GM21526 (cell line): ENCODE measurements at regions not wholly inside any gene's neighbourhood (a gene's known extent, or its start where the extent isn't known, plus 50 kb on each side); places are given as distances from the start of the nearest gene placed in this dataset.

ENCODE experiments used
- ATAC-seq: cut with Tn5 transposase; IDR thresholded peaks from one replicate; pipeline ENCODE4 v1.9.1; 2021; ENCODE audit warnings: moderate library complexity; ENCODE audit not compliant: unreplicated experiment, low FRiP score

DNA sequence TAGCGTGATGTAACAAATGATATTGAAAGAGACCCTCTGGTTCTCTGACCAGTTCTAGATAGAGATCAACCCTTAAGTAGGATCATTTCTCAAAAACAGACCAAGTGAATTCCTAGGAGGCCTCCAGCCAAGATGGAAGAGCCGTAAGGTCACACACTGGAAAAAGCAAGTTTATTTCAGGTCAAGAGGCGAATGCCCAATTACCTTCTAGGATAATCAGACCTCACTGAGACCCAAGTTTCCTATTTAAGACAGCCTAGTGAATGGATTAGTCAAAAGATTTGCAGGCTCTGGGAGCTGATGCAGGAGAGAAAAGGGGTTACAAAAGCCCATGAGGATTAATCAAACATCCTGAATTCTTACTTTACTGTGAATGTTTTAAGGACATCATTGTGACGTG, 486.1 kb upstream of the NRP1 start:
- no peak for ATAC-seq

- no peak for ATAC-seq
Observed at GRCh38 chr10:33819206-33819605, 484.7 kb upstream of the NRP1 start.

DNA sequence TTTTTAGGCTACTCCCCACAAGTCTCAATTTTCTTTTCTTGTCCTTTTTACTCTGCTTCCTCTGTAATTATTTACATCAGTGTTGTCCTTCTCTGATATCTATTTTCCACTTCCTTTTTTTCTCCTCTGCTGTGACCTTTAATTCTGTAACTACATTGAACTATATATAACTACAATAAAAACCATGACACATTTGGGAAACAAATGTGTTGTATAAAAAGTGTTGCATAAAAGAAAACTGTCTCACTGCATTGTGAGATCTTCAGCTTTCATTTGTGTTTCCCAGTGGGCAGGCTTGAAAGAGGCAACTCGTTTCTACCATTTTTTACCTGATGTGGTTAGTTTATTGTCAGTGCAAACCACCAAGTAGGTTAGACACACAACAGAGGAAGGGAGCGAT, 483.9 kb upstream of the NRP1 start:
- no peak for ATAC-seq

DNA sequence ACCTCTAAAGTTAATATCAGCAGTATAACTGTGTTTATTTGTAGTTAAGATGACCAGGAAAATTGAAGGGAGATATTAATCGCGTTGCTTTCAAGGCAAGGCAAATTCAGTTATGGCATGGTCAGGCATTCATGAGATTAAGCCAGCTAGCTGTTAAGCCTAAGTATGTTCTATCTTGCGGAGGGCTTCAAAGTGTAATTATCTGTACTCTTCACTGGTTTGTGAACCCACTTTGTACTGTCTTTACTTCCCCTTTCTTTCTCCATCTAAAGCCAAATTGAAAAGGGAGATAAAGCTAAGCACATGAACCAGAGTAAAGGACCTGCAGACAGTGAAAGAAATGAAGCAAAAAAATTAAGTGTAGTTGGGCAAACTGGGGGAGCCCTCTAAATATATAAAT, 483.1 kb upstream of the NRP1 start:
- no peak for ATAC-seq

DNA sequence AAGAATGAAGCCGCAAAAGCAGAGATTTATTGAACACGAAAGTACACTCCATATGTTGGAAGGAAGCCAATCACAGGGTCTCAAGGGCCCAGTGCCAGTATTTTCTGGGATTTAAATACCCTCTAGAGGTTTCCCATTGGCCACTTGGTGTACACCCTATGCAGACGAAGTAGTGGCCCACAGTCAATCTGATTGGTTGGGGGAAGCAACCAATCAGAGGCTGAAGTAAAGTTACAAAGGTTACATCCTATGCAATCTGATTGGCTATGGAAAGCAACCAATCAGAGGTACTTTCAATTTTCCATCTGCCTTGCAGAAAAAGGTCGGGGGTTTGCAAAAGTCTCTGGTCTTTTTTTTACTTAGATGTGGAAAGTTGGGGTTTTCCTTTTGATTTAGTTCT, 481.3 kb upstream of the NRP1 start:
- no peak for ATAC-seq

- ATAC-seq, result no peak
Observed at GRCh38 chr10:33813871-33814270, 479.4 kb upstream of the NRP1 start.

DNA sequence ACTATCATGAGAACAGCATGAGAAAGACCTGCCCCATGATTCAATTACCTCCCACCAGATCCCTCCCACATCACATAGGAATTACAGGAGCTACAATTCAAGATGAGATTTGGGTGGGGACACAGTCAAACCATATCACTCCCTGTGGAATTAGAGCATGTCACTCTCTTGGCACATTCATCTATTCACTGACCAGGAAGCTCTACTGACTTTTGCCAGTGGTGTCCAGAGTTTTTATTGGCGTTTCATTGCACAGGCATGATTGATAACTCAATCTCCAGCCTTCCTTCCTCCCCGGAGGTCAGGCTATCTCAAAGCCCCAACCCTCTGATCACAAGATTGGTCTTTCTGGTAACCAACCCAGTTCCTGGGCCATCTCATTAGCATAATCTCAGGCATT, 478.9 kb upstream of the NRP1 start:
- ATAC-seq, result no peak

- no peak for ATAC-seq
Observed at GRCh38 chr10:33812586-33812985, 478.1 kb upstream of the NRP1 start.

- no peak for ATAC-seq
Observed at GRCh38 chr10:33810986-33811385, 476.5 kb upstream of the NRP1 start.

DNA sequence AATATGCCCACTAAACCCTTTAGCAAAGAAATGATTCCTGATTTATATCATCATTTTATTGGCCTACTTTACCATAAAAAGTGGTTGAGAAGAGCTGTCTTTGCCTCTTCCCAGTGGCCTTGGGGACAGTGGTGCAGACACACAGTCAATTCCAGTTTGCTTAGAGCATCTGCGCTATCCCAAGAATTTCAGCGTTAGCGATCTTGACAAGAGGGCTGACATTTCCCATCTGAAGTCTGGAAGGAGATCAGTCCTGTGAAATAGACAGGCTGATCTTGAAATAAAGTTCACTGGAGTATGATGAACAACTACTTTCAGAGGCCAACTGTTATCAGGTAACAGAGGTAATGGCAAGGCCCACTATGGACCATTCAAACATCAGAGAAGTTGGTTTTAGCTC, 475.3 kb upstream of the NRP1 start:
- ATAC-seq, result no peak

DNA sequence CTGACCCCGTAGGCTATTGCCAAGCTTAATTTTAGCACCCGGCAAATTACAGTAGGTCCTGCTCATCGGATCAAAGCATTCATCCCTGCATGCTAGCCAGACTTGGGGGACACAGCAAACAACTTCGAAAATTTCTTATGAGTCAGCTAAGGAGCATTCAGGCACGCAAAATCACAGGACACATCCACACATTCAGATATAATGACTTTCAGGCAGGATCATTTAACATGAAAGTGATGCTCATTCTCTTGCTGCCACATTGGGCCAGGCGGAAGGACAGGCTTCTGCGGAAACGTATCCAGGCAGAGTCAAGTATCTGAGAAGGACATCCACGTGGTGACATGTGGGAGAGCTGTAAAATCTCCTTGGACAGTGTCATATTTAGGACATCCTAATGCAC, 474.0 kb upstream of the NRP1 start:
- no peak for ATAC-seq

DNA sequence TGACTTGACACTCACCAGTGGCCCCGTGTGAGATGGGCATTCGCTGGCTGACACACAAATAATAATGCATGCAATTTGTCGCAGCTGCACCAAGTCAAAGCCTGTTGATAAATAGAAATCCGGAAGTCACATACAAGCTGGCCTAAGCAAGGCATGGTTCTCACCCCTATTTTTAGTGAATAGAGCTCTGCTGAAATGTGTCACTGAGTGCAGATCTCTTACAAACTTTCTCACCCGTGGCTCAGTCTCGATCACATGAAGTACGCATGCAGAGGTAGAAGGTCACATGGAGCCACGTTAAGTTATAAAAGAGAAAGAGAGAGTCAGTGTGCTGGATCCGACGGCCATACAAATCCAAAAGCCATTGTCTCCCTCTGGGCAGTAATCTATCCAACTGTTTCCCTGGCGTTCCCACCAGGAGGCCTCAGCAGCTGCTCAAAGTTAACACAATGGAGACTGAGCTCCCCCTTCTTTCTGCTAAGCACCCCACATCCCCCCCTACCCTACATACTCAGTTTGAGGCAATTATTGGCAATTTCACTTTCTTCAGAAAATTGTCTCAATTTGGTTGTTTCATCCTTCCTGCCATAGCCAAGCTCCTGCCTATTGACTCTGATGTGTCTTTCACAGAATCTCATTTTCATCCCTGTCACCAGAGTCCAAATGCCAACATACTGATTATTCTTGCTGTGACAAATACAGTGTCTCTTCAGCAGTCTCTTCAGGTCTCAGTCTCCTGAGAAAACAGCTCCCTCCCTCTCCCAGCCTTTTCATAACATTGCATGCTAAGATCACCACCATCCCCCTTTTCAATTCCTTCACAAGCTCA, 473.3 kb upstream of the NRP1 start:
- ATAC-seq, result no peak

DNA sequence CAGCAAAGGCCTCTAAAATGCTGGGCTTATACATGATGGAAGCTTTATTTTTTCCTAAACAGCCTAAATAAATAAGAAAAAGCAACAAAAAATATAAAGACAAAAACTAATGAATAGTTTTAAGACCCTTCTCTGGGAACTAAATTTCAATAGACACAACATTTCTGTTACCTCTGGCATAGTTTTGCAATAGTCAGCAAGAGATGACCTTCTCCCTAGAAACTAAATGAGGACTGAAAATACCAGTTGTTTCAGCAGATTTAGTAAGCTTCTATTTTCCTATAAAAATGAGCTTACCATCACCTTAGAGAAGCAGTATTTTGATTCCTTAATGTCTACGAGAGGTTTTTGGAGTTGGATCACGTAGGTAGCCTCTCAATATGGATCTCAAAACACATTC, 471.4 kb upstream of the NRP1 start:
- ATAC-seq, result no peak

DNA sequence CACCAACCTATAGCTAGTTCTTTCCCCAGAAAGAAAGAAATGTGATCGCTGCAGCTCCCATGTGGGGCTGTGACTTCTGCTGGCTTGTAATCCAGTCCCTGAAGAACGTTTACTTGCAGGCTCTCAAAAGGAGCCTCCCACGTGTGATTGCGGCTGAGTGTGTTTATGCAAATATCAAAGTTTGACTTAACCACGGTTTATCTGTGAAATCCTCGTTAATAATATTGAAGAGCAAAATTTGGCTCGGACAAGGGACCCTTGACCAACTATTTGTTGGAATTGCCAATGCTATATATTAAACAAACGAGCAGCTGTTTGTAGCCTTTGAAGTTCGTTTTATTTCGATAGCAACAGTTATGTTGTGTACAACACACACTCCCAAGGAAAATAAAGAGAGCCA, 470.1 kb upstream of the NRP1 start:
- no peak for ATAC-seq

DNA sequence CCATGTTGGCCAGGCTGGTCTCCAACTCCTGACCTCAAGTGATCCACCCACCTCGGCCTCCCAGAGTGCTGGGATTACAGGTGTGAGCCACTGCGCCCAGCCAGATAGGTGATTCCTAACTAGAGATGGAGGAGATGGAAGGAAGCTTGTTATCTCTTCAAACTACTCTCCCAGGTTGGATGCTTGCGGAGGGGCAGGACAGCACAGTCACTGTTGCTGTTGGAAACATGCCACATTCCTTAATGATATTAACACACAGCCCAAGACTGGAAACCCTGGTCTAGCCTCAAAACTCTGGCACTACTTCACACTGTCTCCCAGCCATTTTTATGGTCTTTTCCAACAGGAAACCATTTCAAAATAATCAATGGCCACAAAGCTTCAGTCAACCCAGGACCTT, 468.8 kb upstream of the NRP1 start:
- ATAC-seq, result no peak

DNA sequence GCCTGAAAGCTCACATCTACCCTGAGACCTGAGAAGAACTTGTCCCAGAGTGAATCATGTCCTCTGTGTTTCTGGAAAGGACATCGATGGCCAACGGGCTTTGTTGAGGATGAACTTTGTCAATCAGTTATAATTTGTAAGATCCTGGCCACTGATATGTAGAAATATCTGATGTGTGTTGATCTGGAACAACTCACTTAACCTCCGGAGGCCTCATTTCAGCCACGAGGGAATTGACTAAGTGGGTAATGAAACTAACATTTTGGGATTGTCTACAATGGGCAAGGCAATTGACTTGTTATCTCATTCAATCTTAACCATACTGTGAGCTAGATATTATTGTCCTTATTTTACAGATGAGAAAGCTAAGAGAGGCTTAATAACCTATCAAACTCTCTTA, 468.1 kb upstream of the NRP1 start:
- ATAC-seq, result no peak

GRCh38 chr10:33801705-33802104, 467.2 kb upstream of the NRP1 start:
- no peak for ATAC-seq

GRCh38 chr10:33800986-33801385, 466.5 kb upstream of the NRP1 start:
- ATAC-seq, result no peak

DNA sequence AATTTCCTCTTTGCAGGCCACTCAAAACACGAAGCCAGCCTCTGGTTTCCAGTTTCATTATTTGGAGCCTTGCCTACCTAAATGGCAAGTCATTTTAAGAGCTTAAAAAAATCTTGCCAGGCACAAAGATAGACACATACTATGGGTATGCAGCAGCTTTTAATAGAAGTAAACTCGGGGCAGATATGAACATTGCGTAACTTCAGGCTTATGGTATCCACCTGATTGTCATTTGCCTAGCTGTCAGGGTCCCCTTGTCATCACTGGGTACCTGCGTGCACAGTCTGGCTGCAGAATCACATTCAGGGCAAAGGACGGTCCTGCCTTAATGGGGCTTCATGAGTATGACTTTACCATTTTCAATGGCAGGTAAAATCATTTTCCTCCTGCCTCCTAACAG, 466.1 kb upstream of the NRP1 start:
- ATAC-seq, result no peak

DNA sequence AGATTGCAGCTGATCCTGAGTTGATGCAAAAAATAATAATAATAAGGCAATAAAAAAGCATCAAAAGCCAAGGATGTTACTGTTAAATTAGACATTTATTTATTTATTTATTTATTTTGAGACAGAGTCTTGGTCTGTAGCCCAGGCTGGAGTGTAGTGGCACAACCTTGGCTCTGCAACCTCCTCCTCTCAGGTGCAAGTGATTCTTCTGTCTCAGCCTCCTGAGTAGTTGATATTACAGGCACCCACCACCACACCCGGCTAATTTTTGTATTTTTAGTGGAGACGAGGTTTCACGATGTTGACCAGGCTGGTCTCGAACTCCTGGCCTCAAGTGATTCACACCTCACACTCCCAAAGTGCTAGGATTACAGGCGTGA, 465.5 kb upstream of the NRP1 start:
- ATAC-seq, result no peak

DNA sequence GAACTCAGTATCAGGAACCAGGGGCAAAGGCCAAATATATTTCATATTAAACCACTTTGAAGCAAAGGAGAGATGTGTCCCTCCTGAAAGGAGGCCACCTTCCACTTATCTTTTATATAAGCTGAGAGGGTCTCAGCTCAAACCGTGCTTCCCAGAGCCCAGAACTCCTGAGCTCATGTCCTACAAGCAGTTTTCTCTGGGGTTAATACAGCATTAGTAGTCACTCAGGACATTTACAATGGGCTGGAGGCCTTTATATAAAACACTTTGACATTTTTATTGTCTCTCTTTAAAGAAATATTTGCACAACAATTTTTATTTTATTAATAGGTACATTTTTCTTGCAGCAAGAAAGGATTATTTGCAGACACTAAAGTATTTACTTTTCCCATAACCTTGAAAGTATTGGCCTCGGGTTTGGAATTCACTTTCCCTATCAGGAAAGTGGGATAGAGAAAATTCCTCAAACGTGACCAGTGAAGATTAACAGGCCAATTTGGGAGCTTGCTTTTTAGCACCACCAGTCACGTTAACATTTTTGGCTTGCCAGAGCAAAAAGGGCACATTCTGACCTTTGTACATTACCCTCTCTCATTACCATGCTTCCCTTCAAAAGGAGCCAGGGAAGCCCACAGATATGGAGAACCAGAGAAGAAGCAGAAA, 464.9 kb upstream of the NRP1 start:
- ATAC-seq, result no peak

DNA sequence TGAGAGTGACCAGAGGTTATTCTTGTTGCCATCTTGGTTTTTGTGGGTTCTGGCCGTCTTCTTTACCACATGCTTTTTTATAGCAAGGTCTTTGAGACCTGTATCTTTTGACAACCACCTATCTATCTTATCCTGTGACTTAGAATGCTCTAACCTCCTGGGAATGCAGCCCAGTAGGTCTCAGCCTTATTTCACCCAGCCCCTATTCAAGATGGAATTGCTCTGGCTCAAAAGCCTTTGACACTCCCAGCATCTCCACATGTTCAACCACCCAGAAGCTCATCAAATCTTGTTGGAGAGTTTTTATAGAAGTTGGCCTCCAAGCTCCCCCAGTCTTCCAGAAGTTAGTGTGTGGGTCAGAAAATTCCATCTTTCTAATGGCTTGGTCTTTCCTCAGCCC, 464.3 kb upstream of the NRP1 start:
- no peak for ATAC-seq
